Panc1 (cell line): ENCODE measurements at regions not wholly inside any gene's neighbourhood (a gene's known extent, or its start where the extent isn't known, plus 50 kb on each side); places are given as distances from the start of the nearest gene placed in this dataset.

ENCODE experiments used
- ATAC-seq: fragments of 200-7000 bp; cut with Tn5 transposase; 2 replicates; pipeline ENCODE4 v1.9.1; 2020; ENCODE audit warnings: mild to moderate bottlenecking, moderate library complexity
- BruUV-seq: library from RNA; stranded (reverse); fragments of 400-500 nt; replicated peaks from 2 replicates; lab custom pipeline; 2021; lab: Mats Ljungman, UMichigan
- CTCF ChIA-PET: fragments of 300-600 bp; sonication (Branson Sonifier 250); formaldehyde crosslinking; loops from one replicate; lab custom pipeline; 2022; ENCODE audit warnings: antibody characterized with exemption; lab: Charles Lee
- POLR2A ChIA-PET: fragments of 300-600 bp; sonication (Branson Sonifier 250); formaldehyde crosslinking; loops from one replicate; lab custom pipeline; 2022; ENCODE audit warnings: antibody characterized with exemption; lab: Charles Lee
- DNase-seq: peaks from one replicate; pipeline ENCODE4 v3.0.0-alpha.2; 2010; ENCODE audit warnings: low read depth, low spot score
- H3K27ac ChIP-seq: 2 replicates; pipeline ENCODE4 v1.5.1; 2011; ENCODE audit warnings: mild to moderate bottlenecking, low read length, inconsistent platforms
- H3K27me3 ChIP-seq: fragments of 200-500 bp; sonication (Bioruptor generic); 2 replicates; pipeline ENCODE4 v1.6.0; 2014; ENCODE audit warnings: low read length, inconsistent platforms; ENCODE audit not compliant: control insufficient read depth, insufficient read depth
- H3K36me3 ChIP-seq: fragments of 200-500 bp; sonication (Bioruptor generic); 2 replicates; pipeline ENCODE4 v1.5.1; 2014; ENCODE audit warnings: inconsistent platforms, mild to moderate bottlenecking, low read length, moderate library complexity; ENCODE audit not compliant: control insufficient read depth, insufficient read depth
- H3K4me1 ChIP-seq: 2 replicates; pipeline ENCODE4 v1.5.1; 2011; ENCODE audit warnings: inconsistent platforms, mild to moderate bottlenecking, low read length, moderate library complexity; ENCODE audit not compliant: control insufficient read depth, insufficient read depth
- H3K4me3 ChIP-seq, 2 experiments: 2 replicates each; pipeline ENCODE4 v1.5.1; 2011 to 2012; ENCODE audit warnings: low read depth in 2 of 2, low read length in 2 of 2, mild to moderate bottlenecking in 2 of 2, inconsistent platforms in 1 of 2, moderate library complexity in 1 of 2
- H3K9me3 ChIP-seq: fragments of 200-500 bp; sonication (Bioruptor generic); 2 replicates; pipeline ENCODE4 v1.5.1; 2014; ENCODE audit warnings: low read depth, mild to moderate bottlenecking, inconsistent platforms, low read length, moderate library complexity; ENCODE audit not compliant: control insufficient read depth, insufficient read depth
- CTCF ChIP-seq: fragments of 450-650 bp; IDR thresholded peaks from 2 replicates; pipeline ENCODE4 v1.5.1; 2017; ENCODE audit warnings: mild to moderate bottlenecking
- POLR2AphosphoS5 ChIP-seq: IDR thresholded peaks from 2 replicates; pipeline ENCODE4 v1.6.1; 2012; ENCODE audit warnings: mild to moderate bottlenecking, low read depth, low read length, moderate library complexity
- REST ChIP-seq, 2 experiments: IDR thresholded peaks; 2 replicates each; pipeline ENCODE4 v1.6.1; 2011 to 2012; ENCODE audit warnings: low read depth in 2 of 2, control low read depth in 1 of 2, low read length in 1 of 2, mild to moderate bottlenecking in 1 of 2, moderate library complexity in 1 of 2; ENCODE audit not compliant: insufficient read depth in 1 of 2
- SIN3A ChIP-seq: IDR thresholded peaks from 2 replicates; pipeline ENCODE4 v1.6.1; 2012; ENCODE audit warnings: low read depth, mild to moderate bottlenecking, low read length, moderate library complexity, borderline replicate concordance; ENCODE audit not compliant: insufficient read depth
- TCF7L2 ChIP-seq: IDR thresholded peaks from 2 replicates; pipeline ENCODE4 v1.6.1; 2011; ENCODE audit warnings: mild to moderate bottlenecking, low read depth, low read length, inconsistent platforms
- in situ Hi-C: cut with HindIII; loops from 2 replicates; pipeline ENCODE4 v1.10.0; 2016; ENCODE audit warnings: low sequenced_read_pairs, low pct_unique_long_range_greater_than_20kb
- intact Hi-C: fragments of 100-400 bp; cut with micrococcal nuclease; formaldehyde crosslinking; loops from one replicate; pipeline ENCODE4 v1.10.0; 2022; ENCODE audit not compliant: unreplicated experiment

GRCh38 chr18:78429127-78430108 is 550.2 kb upstream of the SALL3 start:
- CTCF ChIA-PET, result interaction anchor here (0.5 kb wide), 1 partner anchor 469 kb away, joined by 3 read pairs; no protein-coding TSS in a partner anchor
- Histone ChIP-seq H3K4me3 (no peak overlapping the region), H3K9me3 (no peaks in the 10 kb centered on the region), H3K4me1 (no peaks in the 10 kb centered on the region), H3K36me3 (no peaks in the 10 kb centered on the region), H3K27ac (no peak overlapping the region), H3K27me3 (peaks cover 8% of the 10 kb centered on the region)
- ATAC-seq (0 out of 2 replicates have a peak, but pooled peaks have one; percentile 30), DNase-seq (no peak)
- in situ Hi-C loops (no loop called here), intact Hi-C loops (no loop called here)
- POLR2A ChIA-PET, result no interaction called here
- TF ChIP-seq CTCF (no peak), SIN3A (no peak), TCF7L2 (no peak), POLR2AphosphoS5 (no peak), REST (IDR thresholded peaks at IDR 0.05; ENCODE audit: insufficient read depth in 1 of 2, low read depth in 2 of 2, low read length in 1 of 2) (no peak)
- BruUV-seq, result no TSS peak

- ChIA-PET POLR2A (no interaction called here), CTCF (no interaction called here)
- peaks cover 2% of the 10 kb centered on the region for H3K27me3 ChIP-seq
- intact Hi-C loops, result no loop called here
- no peak overlapping the region for H3K4me3 ChIP-seq
- ATAC-seq (0 out of 2 replicates have a peak, but pooled peaks have one; percentile 50), DNase-seq (no peak)
- no peak overlapping the region for H3K27ac ChIP-seq
- H3K36me3 ChIP-seq, result no peaks in the 10 kb centered on the region
- TF ChIP-seq SIN3A (no peak), REST (IDR thresholded peaks at IDR 0.05; ENCODE audit: insufficient read depth in 1 of 2, low read depth in 2 of 2, low read length in 1 of 2) (no peak), TCF7L2 (no peak), CTCF (no peak), POLR2AphosphoS5 (no peak)
- no TSS peak for BruUV-seq
- H3K9me3 ChIP-seq, result no peaks in the 10 kb centered on the region
- in situ Hi-C loops, result no loop called here
- H3K4me1 ChIP-seq, result no peaks in the 10 kb centered on the region
These were observed 549.4 kb upstream of the SALL3 start for GRCh38 chr18:78430131-78430758.
